Prostate gland (tissue), 2 donors: ENCODE measurements at regions not wholly inside any gene's neighbourhood (a gene's known extent, or its start where the extent isn't known, plus 50 kb on each side); places are given as distances from the start of the nearest gene placed in this dataset.
"Not testable (repeated sequence)": the region's sequence is repeated elsewhere in the genome, so short reads cannot be mapped to it uniquely, and the experiment has no call there.

ENCODE experiments used
- DNase-seq: peaks from one replicate; pipeline ENCODE4 v3.0.0-alpha.2; 2019; ENCODE audit warnings: low spot score
- H3K27ac ChIP-seq, 2 donors: fragments of 200-600 bp; sonication (generic); 2 replicates each; pipeline ENCODE4 v1.5.1; 2017 to 2019
- H3K27me3 ChIP-seq: fragments of 200-600 bp; sonication (generic); replicated peaks from 2 replicates; pipeline ENCODE4 v1.5.1; 2019; ENCODE audit not compliant: insufficient read depth
- H3K36me3 ChIP-seq, 2 donors: fragments of 200-600 bp; sonication (generic); 1 replicate in 1 of 2; 2 replicates in 1 of 2; pipeline versions ENCODE4 v1.5.1 to v1.8.1; 2017 to 2019
- H3K4me1 ChIP-seq: fragments of 200-600 bp; sonication (generic); replicated peaks from 2 replicates; pipeline ENCODE4 v1.5.1; 2019
- H3K4me3 ChIP-seq, 2 donors: fragments of 200-600 bp; sonication (generic); 2 replicates each; pipeline ENCODE4 v1.5.1; 2017 to 2019
- H3K9me3 ChIP-seq: fragments of 200-600 bp; sonication (generic); 2 replicates; pipeline ENCODE4 v1.5.1; 2017
- POLR2A ChIP-seq: fragments of 450-650 bp; IDR thresholded peaks from one replicate; pipeline ENCODE4 v1.6.1; 2016; ENCODE audit warnings: antibody characterized with exemption, mild to moderate bottlenecking
- POLR2AphosphoS5 ChIP-seq: sonication (generic); formaldehyde crosslinking; IDR thresholded peaks from one replicate; pipeline ENCODE4 v1.6.1; 2017; ENCODE audit warnings: antibody characterized with exemption
- WGBS: methylation state at CpG from one replicate; pipeline ENCODE4 v1.1.5; 2018; 5-methylcytosine and 5-hydroxymethylcytosine counted together
- intact Hi-C: fragments of 100-400 bp; cut with DNase I; formaldehyde crosslinking; loops from one replicate; pipeline ENCODE4 v1.14.2; 2022
- TF ChIP-seq, protein P1 (sequence below), 4 experiments: fragments of 200-600 bp in 2 of 4; fragments of 450-650 bp in 2 of 4; sonication (generic) in 2 of 4; IDR thresholded peaks; 1 replicate in 3 of 4; 2 replicates in 1 of 4; pipeline ENCODE4 v1.5.1; 2016 to 2019; ENCODE audit warnings: antibody characterized with exemption in 4 of 4, mild to moderate bottlenecking in 2 of 4, moderate library complexity in 2 of 4

DNA sequence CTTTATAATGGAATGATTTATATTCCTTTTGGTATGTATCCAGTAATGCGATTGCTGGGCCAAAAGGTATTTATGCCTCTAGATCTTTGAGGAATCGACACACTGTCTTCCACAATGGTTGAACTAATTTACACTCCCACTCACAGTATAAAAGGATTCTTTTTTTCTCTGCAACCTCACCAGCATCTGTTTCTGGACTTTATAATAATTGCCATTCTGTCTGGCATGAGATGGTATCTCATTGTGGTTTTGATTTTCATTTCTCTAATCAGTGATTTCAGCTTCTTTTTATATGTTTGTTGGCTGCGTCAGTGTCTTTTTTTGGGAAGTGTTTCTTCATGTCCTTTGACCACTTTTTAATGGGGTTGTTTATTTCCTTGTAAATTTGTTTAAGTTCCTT is 679.3 kb downstream of the JRKL start:
- Histone ChIP-seq H3K27ac (no peak overlapping the region), H3K9me3 (no peaks in the 10 kb centered on the region), H3K4me1 (no peaks in the 10 kb centered on the region), H3K27me3 (no peaks in the 10 kb centered on the region), H3K36me3 (no peaks in the 10 kb centered on the region), H3K4me3 (no peak overlapping the region)
- DNase-seq = no peak
- intact Hi-C loops = no loop called here
- TF ChIP-seq POLR2A = no peak
- TF ChIP-seq POLR2AphosphoS5 = no peak
- TF ChIP-seq, protein P1, sequence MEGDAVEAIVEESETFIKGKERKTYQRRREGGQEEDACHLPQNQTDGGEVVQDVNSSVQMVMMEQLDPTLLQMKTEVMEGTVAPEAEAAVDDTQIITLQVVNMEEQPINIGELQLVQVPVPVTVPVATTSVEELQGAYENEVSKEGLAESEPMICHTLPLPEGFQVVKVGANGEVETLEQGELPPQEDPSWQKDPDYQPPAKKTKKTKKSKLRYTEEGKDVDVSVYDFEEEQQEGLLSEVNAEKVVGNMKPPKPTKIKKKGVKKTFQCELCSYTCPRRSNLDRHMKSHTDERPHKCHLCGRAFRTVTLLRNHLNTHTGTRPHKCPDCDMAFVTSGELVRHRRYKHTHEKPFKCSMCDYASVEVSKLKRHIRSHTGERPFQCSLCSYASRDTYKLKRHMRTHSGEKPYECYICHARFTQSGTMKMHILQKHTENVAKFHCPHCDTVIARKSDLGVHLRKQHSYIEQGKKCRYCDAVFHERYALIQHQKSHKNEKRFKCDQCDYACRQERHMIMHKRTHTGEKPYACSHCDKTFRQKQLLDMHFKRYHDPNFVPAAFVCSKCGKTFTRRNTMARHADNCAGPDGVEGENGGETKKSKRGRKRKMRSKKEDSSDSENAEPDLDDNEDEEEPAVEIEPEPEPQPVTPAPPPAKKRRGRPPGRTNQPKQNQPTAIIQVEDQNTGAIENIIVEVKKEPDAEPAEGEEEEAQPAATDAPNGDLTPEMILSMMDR (IDR thresholded peaks at IDR 0.05) = no peak
- 27% methylated on average over 3 of the region's 3 CpGs for WGBS

DNA sequence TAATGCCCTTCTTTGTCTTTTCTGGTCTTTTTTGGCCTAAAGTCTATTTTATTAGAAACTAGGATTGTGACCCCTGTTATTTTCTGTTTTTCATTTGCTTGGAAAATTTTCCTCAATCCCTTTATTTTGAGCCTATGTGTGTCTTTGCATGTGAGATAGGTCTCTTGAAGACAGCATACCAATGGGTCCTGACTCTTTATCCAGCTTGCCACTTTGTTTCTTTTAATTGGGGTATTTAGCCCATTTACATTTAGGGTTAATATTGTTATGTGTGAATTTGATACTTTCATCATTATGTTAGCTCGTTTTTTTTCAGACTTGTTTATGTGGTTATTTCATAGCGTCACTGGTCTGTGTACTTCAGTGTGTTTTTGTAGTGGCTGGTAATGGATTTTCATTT is 682.6 kb downstream of the JRKL start:
- H3K4me3 ChIP-seq = no peak overlapping the region
- no peak for TF ChIP-seq POLR2A
- no peak overlapping the region for H3K27ac ChIP-seq
- intact Hi-C loops = no loop called here
- no peaks in the 10 kb centered on the region for H3K4me1 ChIP-seq
- H3K9me3 ChIP-seq = no peaks in the 10 kb centered on the region
- no peak for DNase-seq
- no peaks in the 10 kb centered on the region for H3K27me3 ChIP-seq
- H3K36me3 ChIP-seq = no peaks in the 10 kb centered on the region
- 78% methylated on average over 2 of the region's 2 CpGs for WGBS

DNA sequence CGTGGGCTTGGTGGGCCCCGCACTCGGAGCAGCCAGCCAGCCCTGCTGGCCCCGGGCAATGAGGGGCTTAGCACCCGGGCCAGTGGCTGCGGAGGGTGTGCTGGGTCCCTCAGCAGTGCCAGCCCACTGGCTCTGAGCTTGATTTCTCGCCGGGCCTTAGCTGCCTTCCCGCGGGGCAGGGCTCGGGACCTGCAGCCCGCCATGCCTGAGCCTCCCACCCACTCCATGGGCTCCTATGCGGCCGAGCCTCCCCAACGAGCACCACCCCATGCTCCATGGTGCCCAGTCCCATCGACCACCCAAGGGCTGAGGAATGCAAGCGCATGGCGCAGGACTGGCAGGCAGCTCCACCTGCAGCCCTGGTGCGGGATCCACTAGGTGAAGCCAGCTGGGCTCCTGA is 686.9 kb downstream of the JRKL start:
- 94% methylated on average over 13 of the region's 19 CpGs for WGBS
- H3K27me3 ChIP-seq, H3K4me1 ChIP-seq, H3K4me3 ChIP-seq, H3K27ac ChIP-seq, intact Hi-C loops, H3K36me3 ChIP-seq, H3K9me3 ChIP-seq, DNase-seq: not testable (repeated sequence)

DNA sequence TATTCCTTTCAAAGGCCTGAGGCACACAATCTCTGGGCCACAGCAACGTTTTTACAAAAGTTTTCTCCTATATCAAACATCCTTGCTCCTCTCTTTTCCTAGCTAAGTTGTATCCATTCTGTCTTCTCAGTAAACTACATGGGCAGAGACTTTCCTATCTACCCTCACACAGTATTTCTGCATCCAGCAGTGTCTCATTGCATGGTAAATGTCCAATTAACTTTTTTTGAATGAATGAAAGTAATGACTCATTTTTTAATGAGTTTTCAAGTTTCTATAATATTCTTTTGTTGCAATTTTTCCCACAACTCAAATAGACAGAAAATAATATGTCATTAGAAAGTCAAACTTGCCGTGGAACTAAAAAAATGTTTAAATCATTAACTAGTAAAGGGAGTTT is 688.6 kb downstream of the JRKL start:
- intact Hi-C loops = no loop called here
- Histone ChIP-seq H3K27ac (no peak overlapping the region), H3K36me3 (no peaks in the 10 kb centered on the region), H3K4me1 (no peaks in the 10 kb centered on the region), H3K4me3 (no peak overlapping the region), H3K27me3 (no peaks in the 10 kb centered on the region), H3K9me3 (no peaks in the 10 kb centered on the region)
- 43% methylated on average over 2 of the region's 2 CpGs for WGBS
- DNase-seq = no peak
- TF ChIP-seq POLR2AphosphoS5 (no peak), POLR2A (no peak)
- TF ChIP-seq, protein P1 (IDR thresholded peaks at IDR 0.05) = no peak

DNA sequence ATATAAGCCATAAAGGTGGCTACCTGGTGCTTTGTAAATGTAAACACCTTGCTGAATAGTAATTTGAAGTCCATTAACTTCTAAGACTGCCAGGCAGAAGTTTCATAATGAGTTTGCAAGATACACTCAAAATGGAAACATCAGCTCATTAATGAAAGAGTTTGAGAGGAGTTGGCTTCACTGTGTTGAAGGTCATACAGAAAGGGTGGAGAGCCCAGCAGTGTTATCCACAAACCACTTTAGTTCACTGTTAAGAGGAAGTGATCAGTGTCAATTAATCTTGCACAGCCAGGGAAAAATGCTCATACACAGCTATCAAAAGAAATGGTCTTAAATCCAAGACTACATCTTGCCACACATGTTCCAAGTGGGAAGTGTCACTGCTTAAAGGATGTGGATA is 689.4 kb downstream of the JRKL start:
- Histone ChIP-seq H3K4me3 (no peak overlapping the region), H3K27me3 (no peaks in the 10 kb centered on the region), H3K27ac (no peak overlapping the region), H3K9me3 (no peaks in the 10 kb centered on the region), H3K4me1 (no peaks in the 10 kb centered on the region), H3K36me3 (no peaks in the 10 kb centered on the region)
- no peak for DNase-seq
- no peak for TF ChIP-seq POLR2A
- TF ChIP-seq POLR2AphosphoS5 = no peak
- TF ChIP-seq, protein P1 (IDR thresholded peaks at IDR 0.05) = no peak
- intact Hi-C loops = no loop called here

DNA sequence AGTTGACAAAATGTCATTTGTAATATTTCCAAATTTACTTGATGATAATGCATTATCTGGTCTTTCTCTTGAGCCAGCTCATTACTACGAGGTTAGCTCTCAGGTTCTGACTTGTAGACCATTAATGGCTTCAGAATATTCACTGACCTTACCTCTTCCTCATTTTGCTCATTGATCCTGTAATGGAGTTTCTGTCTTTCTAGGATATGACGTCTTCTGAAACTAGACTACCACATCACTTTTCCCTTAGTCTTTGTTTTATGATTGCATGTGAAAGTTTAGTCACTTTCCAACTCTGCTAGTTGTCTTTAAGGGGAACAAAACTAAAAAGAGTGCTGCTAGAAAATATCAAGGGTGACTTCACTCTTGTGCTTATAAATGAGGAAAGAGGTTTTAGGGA is 697.6 kb downstream of the JRKL start:
- H3K4me3 ChIP-seq = no peak overlapping the region
- H3K4me1 ChIP-seq = no peaks in the 10 kb centered on the region
- H3K27me3 ChIP-seq = no peaks in the 10 kb centered on the region
- no peaks in the 10 kb centered on the region for H3K9me3 ChIP-seq
- WGBS = 47% methylated on average over 2 of the region's 2 CpGs
- H3K27ac ChIP-seq = no peak overlapping the region
- TF ChIP-seq, protein P1 (IDR thresholded peaks at IDR 0.05) = no peak
- TF ChIP-seq POLR2AphosphoS5 (no peak), POLR2A (no peak)
- no peak for DNase-seq
- H3K36me3 ChIP-seq = no peaks in the 10 kb centered on the region
- intact Hi-C loops = no loop called here
